SK-N-SH treated with all-trans-retinoic acid at 6 μM for 48 hours (cell line): ENCODE measurements at regions not wholly inside any gene's neighbourhood (a gene's known extent, or its start where the extent isn't known, plus 50 kb on each side); places are given as distances from the start of the nearest gene placed in this dataset.
A peak's percentile ranks its signal among the peaks of the same experiment; 100 is the strongest.

Experiments used
- ATAC-seq: fragments of 200-7000 bp; cut with Tn5 transposase; 3 replicates; pipeline ENCODE4 v1.9.1; 2020; ENCODE audit warnings: mild to moderate bottlenecking, moderate library complexity
- BACH2 ChIP-seq: fragments of 250-450 bp; sonication (Bioruptor Pico); IDR thresholded peaks from 2 replicates; pipeline ENCODE4 v1.9.0; 2021; ENCODE audit warnings: mild to moderate bottlenecking, borderline replicate concordance
- CSDC2 ChIP-seq: fragments of 250-450 bp; sonication (Bioruptor Pico); IDR thresholded peaks from 2 replicates; pipeline ENCODE4 v1.5.0; 2020; ENCODE audit warnings: mild to moderate bottlenecking, moderate library complexity
- ESRRG ChIP-seq: fragments of 250-450 bp; sonication (Bioruptor Pico); IDR thresholded peaks from 2 replicates; pipeline ENCODE4 v1.6.1; 2021; ENCODE audit warnings: mild to moderate bottlenecking
- GLIS3 ChIP-seq: fragments of 250-450 bp; sonication (Bioruptor Pico); IDR thresholded peaks from 2 replicates; pipeline ENCODE4 v1.5.0; 2020; ENCODE audit warnings: mild to moderate bottlenecking, moderate library complexity
- OSR1 ChIP-seq: fragments of 250-450 bp; sonication (Bioruptor Pico); IDR thresholded peaks from 2 replicates; pipeline ENCODE4 v1.8.0; 2022; ENCODE audit warnings: moderate library complexity, mild to moderate bottlenecking, inconsistent platforms
- PPARA ChIP-seq: fragments of 250-450 bp; sonication (Bioruptor Pico); IDR thresholded peaks from 2 replicates; pipeline ENCODE4 v1.5.0; 2020; ENCODE audit warnings: mild to moderate bottlenecking, borderline replicate concordance
- RARB ChIP-seq: fragments of 250-450 bp; sonication (Bioruptor Pico); IDR thresholded peaks from 2 replicates; pipeline ENCODE4 v1.8.0; 2021; ENCODE audit warnings: mild to moderate bottlenecking, moderate library complexity
- SNAI2 ChIP-seq: fragments of 250-450 bp; sonication (Bioruptor Pico); IDR thresholded peaks from 2 replicates; pipeline ENCODE4 v1.5.0; 2020; ENCODE audit warnings: mild to moderate bottlenecking, moderate library complexity
- TCF4 ChIP-seq: fragments of 250-450 bp; sonication (Bioruptor Pico); IDR thresholded peaks from 2 replicates; pipeline ENCODE4 v1.8.0; 2021; ENCODE audit warnings: mild to moderate bottlenecking, moderate library complexity, borderline replicate concordance
- TOX ChIP-seq: fragments of 250-450 bp; sonication (Bioruptor Pico); IDR thresholded peaks from 2 replicates; pipeline ENCODE4 v1.8.0; 2021; ENCODE audit warnings: mild to moderate bottlenecking, moderate library complexity, borderline replicate concordance
- ZC3H10 ChIP-seq: fragments of 250-450 bp; sonication (Bioruptor Pico); IDR thresholded peaks from 2 replicates; pipeline ENCODE4 v1.5.1; 2021; ENCODE audit warnings: mild to moderate bottlenecking, moderate library complexity
- ZFP3 ChIP-seq: fragments of 250-450 bp; sonication (Bioruptor Pico); IDR thresholded peaks from 2 replicates; pipeline ENCODE4 v1.5.0; 2020; ENCODE audit warnings: mild to moderate bottlenecking, moderate library complexity
- ZFP30 ChIP-seq: fragments of 450-650 bp; formaldehyde crosslinking; IDR thresholded peaks from 2 replicates; pipeline ENCODE4 v1.5.0; 2022; ENCODE audit warnings: mild to moderate bottlenecking, moderate library complexity
- ZNF565 ChIP-seq: fragments of 450-650 bp; formaldehyde crosslinking; conservative IDR thresholded peaks from 2 replicates; pipeline ENCODE4 v1.5.0; 2020; ENCODE audit warnings: low read depth, mild to moderate bottlenecking, moderate library complexity
- ZNF70 ChIP-seq: fragments of 450-650 bp; formaldehyde crosslinking; IDR thresholded peaks from 2 replicates; pipeline ENCODE4 v1.5.0; 2020; ENCODE audit warnings: mild to moderate bottlenecking, moderate library complexity
- ZNF8 ChIP-seq: fragments of 450-650 bp; formaldehyde crosslinking; IDR thresholded peaks from 2 replicates; pipeline ENCODE4 v1.5.0; 2020; ENCODE audit warnings: mild to moderate bottlenecking, moderate library complexity
- TF ChIP-seq, protein P1 (sequence below): fragments of 250-450 bp; sonication (Bioruptor Pico); IDR thresholded peaks from 2 replicates; pipeline ENCODE4 v1.5.1; 2021; ENCODE audit warnings: mild to moderate bottlenecking, moderate library complexity
- TF ChIP-seq, protein P2 (sequence below): fragments of 250-450 bp; sonication (Bioruptor Pico); IDR thresholded peaks from 2 replicates; pipeline ENCODE4 v1.8.0; 2020; ENCODE audit warnings: mild to moderate bottlenecking, moderate library complexity, borderline replicate concordance
- TF ChIP-seq, protein P3 (sequence below): fragments of 250-450 bp; sonication (Bioruptor Pico); IDR thresholded peaks from 2 replicates; pipeline ENCODE4 v1.8.0; 2021; ENCODE audit warnings: low read depth, mild to moderate bottlenecking, moderate library complexity, borderline replicate concordance
- TF ChIP-seq, protein P4 (sequence below): fragments of 250-450 bp; sonication (Bioruptor Pico); IDR thresholded peaks from 2 replicates; pipeline ENCODE4 v1.5.1; 2020; ENCODE audit warnings: low read depth, mild to moderate bottlenecking, moderate library complexity
- TF ChIP-seq, protein P5 (sequence below): fragments of 250-450 bp; sonication (Bioruptor Pico); IDR thresholded peaks from 2 replicates; pipeline ENCODE4 v1.5.0; 2020; ENCODE audit warnings: mild to moderate bottlenecking, moderate library complexity

DNA sequence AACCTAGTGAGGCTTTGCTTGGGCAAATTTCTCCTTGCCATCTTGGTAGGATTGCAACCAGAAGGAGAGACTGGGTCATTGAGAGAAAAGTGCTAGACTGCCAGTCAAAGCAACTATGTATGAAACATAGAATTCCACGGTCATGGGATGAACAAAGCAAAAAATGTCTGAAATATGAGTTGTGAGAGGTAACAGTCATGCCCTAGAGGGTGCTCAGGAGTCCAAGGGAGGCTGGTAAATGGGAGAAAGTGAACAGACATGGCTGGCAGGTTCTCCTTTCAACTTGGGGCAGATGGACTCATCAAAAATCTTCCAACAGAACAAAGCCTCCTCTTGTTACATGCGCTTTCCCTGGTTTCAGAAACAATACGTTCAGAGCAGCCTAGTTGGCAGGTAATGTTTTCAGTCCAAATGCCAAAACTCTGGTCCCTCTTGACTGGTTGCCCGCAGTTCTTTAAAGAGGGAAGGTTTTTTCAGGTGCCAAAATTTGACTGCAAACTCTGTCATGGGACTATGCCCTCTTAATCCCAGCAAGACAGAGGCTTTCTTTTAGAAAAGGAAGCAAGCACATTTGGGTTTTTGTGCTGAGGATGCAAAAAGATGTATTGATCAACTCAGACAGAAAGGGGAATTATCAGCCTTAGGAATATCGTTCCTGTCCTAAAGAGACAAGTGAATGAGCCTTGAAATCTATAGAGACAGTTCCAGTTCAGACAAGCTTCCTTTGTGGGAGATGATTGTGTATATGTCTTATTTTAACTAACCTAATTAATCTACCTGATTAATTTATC is 68.5 kb upstream of the SASH1 start:
- ATAC-seq, result peak; percentile 72
- TF ChIP-seq ZC3H10 (CRISPR knock-in tag), result no peak
- TF ChIP-seq, protein P1, sequence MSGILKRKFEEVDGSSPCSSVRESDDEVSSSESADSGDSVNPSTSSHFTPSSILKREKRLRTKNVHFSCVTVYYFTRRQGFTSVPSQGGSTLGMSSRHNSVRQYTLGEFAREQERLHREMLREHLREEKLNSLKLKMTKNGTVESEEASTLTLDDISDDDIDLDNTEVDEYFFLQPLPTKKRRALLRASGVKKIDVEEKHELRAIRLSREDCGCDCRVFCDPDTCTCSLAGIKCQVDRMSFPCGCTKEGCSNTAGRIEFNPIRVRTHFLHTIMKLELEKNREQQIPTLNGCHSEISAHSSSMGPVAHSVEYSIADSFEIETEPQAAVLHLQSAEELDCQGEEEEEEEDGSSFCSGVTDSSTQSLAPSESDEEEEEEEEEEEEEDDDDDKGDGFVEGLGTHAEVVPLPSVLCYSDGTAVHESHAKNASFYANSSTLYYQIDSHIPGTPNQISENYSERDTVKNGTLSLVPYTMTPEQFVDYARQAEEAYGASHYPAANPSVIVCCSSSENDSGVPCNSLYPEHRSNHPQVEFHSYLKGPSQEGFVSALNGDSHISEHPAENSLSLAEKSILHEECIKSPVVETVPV (CRISPR knock-in tag), result no peak
- TF ChIP-seq CSDC2 (CRISPR knock-in tag), result no peak
- TF ChIP-seq ZNF8 (CRISPR knock-in tag), result no peak
- TF ChIP-seq SNAI2 (CRISPR knock-in tag), result no peak
- no peak for TF ChIP-seq PPARA (CRISPR knock-in tag)
- TF ChIP-seq ZFP3 (CRISPR knock-in tag), result no peak
- TF ChIP-seq GLIS3 (CRISPR knock-in tag), result no peak
- no peak for TF ChIP-seq ESRRG
- no peak for TF ChIP-seq OSR1 (CRISPR knock-in tag)

DNA sequence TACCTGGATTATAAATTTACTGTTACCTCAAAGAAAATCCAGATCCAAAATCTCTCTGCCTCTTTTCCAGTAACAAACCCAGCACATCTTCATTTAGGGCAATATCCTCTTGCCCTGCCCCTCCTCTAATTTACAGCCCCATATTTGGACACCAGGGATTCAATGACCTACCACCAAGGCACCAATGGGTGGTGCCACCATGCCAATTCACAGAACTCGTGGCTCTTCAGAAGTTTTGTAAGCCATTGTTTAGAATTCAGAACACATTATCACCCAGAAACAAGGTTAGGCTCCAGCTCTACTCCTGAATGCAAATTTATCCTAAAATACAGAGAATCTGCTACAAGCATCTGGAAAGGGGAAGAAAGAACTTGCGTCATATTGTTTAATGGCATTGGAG is 67.8 kb upstream of the SASH1 start:
- TF ChIP-seq, protein P2, sequence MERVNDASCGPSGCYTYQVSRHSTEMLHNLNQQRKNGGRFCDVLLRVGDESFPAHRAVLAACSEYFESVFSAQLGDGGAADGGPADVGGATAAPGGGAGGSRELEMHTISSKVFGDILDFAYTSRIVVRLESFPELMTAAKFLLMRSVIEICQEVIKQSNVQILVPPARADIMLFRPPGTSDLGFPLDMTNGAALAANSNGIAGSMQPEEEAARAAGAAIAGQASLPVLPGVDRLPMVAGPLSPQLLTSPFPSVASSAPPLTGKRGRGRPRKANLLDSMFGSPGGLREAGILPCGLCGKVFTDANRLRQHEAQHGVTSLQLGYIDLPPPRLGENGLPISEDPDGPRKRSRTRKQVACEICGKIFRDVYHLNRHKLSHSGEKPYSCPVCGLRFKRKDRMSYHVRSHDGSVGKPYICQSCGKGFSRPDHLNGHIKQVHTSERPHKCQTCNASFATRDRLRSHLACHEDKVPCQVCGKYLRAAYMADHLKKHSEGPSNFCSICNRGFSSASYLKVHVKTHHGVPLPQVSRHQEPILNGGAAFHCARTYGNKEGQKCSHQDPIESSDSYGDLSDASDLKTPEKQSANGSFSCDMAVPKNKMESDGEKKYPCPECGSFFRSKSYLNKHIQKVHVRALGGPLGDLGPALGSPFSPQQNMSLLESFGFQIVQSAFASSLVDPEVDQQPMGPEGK (CRISPR knock-in tag), result no peak
- TF ChIP-seq BACH2 (CRISPR knock-in tag) (no peak), ZNF565 (no peak), TOX (CRISPR knock-in tag) (no peak), ZFP30 (no peak), CSDC2 (CRISPR knock-in tag) (no peak)
- TF ChIP-seq, all 23 proteins: peak for 0
- ATAC-seq, result no peak

DNA sequence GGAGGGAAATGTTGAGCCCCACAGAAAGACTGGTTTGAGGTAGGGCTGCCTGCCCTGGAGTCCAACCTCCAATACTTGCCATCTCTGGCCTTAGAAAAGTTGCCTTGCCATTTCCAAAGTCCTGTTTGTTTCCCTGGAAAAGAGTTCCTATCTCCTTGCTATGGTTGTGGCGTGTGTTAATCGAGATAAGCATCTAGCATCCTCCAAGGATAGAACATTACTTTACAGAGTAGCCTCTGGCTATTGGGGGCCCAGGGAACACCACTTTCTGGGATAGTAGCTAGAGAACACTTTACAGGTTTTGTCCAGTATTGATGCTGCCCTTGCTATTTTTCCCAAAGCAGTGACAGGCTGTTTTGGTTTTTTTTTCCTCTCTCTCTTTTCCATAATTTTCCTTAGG is 57.4 kb upstream of the SASH1 start:
- no peak; the same call in 2 of the 3 replicates for ATAC-seq
- TF ChIP-seq ZNF70 (no peak), ZFP30 (no peak), OSR1 (CRISPR knock-in tag) (no peak), ZNF565 (no peak), ZC3H10 (CRISPR knock-in tag) (no peak), CSDC2 (CRISPR knock-in tag) (no peak), ZNF8 (CRISPR knock-in tag) (no peak), TCF4 (CRISPR knock-in tag) (no peak), PPARA (CRISPR knock-in tag) (no peak), RARB (CRISPR knock-in tag) (no peak)
- TF ChIP-seq, protein P3, sequence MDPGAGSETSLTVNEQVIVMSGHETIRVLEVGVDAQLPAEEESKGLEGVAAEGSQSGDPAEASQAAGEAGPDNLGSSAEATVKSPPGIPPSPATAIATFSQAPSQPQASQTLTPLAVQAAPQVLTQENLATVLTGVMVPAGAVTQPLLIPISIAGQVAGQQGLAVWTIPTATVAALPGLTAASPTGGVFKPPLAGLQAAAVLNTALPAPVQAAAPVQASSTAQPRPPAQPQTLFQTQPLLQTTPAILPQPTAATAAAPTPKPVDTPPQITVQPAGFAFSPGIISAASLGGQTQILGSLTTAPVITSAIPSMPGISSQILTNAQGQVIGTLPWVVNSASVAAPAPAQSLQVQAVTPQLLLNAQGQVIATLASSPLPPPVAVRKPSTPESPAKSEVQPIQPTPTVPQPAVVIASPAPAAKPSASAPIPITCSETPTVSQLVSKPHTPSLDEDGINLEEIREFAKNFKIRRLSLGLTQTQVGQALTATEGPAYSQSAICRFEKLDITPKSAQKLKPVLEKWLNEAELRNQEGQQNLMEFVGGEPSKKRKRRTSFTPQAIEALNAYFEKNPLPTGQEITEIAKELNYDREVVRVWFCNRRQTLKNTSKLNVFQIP (CRISPR knock-in tag), result no peak
- TF ChIP-seq, protein P4, sequence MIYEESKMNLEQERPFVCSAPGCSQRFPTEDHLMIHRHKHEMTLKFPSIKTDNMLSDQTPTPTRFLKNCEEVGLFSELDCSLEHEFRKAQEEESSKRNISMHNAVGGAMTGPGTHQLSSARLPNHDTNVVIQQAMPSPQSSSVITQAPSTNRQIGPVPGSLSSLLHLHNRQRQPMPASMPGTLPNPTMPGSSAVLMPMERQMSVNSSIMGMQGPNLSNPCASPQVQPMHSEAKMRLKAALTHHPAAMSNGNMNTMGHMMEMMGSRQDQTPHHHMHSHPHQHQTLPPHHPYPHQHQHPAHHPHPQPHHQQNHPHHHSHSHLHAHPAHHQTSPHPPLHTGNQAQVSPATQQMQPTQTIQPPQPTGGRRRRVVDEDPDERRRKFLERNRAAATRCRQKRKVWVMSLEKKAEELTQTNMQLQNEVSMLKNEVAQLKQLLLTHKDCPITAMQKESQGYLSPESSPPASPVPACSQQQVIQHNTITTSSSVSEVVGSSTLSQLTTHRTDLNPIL (CRISPR knock-in tag), result no peak
- TF ChIP-seq, protein P5, sequence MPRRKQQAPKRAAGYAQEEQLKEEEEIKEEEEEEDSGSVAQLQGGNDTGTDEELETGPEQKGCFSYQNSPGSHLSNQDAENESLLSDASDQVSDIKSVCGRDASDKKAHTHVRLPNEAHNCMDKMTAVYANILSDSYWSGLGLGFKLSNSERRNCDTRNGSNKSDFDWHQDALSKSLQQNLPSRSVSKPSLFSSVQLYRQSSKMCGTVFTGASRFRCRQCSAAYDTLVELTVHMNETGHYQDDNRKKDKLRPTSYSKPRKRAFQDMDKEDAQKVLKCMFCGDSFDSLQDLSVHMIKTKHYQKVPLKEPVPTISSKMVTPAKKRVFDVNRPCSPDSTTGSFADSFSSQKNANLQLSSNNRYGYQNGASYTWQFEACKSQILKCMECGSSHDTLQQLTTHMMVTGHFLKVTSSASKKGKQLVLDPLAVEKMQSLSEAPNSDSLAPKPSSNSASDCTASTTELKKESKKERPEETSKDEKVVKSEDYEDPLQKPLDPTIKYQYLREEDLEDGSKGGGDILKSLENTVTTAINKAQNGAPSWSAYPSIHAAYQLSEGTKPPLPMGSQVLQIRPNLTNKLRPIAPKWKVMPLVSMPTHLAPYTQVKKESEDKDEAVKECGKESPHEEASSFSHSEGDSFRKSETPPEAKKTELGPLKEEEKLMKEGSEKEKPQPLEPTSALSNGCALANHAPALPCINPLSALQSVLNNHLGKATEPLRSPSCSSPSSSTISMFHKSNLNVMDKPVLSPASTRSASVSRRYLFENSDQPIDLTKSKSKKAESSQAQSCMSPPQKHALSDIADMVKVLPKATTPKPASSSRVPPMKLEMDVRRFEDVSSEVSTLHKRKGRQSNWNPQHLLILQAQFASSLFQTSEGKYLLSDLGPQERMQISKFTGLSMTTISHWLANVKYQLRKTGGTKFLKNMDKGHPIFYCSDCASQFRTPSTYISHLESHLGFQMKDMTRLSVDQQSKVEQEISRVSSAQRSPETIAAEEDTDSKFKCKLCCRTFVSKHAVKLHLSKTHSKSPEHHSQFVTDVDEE (CRISPR knock-in tag), result no peak
- TF ChIP-seq, protein P1 (CRISPR knock-in tag), result no peak
- TF ChIP-seq, protein P2 (CRISPR knock-in tag), result no peak
